Activated T-cell treated with anti-CD3 and anti-CD28 coated beads for 24 hours (primary cell): ENCODE measurements at regions not wholly inside any gene's neighbourhood (a gene's known extent, or its start where the extent isn't known, plus 50 kb on each side); places are given as distances from the start of the nearest gene placed in this dataset.
"Not testable (repeated sequence)": the region's sequence is repeated elsewhere in the genome, so short reads cannot be mapped to it uniquely, and the experiment has no call there.

Experiments
- DNase-seq: peaks from one replicate; pipeline ENCODE4 v3.0.0-alpha.2; 2020; ENCODE audit warnings: low read depth

DNA sequence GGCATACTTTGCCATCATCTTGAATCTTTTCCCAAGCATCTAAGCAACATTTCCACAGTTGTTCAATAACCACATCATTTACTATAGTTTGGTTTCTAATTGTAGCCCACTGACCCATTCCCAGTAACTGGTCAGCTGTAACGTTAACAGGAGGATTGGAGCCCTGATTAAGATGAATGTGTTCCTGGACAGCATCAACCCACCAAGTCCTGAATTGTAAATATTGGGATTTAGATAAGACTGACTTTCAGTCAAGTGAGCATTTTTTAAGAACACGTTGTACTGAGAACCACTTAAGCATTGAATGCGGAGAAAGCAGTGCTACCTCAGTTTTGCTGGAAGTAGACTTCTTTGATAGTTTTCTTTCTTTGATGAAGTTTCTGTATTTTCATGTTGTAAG, 53.3 kb upstream of the ARL4D start:
- DNase-seq: not testable (repeated sequence)

GRCh38 chr17:43344685-43345084, 54.1 kb upstream of the ARL4D start:
- DNase-seq: no peak

DNA sequence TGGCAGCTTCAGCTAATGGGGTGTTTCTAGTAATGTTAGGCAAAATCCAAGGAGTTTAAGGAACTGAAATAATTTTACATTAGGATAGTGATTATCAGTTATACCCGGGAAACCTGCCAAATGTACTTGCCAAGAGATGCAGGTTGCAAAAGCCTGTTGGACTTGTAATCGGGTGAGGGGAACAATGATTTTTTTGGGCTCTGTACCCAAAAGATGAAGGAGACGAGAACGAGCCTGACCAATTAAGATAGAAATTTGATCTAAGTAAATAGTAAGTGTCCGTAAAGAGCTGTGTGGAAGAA, 56.3 kb upstream of the ARL4D start:
- no peak for DNase-seq

GRCh38 chr17:43341715-43342588, 56.8 kb upstream of the ARL4D start:
- peak; percentile 35 for DNase-seq

- peak; percentile 42 for DNase-seq
These were observed 59.8 kb upstream of the ARL4D start for GRCh38 chr17:43338886-43339516.

GRCh38 chr17:43337684-43338428, 60.9 kb upstream of the ARL4D start:
- DNase-seq: no peak

DNA sequence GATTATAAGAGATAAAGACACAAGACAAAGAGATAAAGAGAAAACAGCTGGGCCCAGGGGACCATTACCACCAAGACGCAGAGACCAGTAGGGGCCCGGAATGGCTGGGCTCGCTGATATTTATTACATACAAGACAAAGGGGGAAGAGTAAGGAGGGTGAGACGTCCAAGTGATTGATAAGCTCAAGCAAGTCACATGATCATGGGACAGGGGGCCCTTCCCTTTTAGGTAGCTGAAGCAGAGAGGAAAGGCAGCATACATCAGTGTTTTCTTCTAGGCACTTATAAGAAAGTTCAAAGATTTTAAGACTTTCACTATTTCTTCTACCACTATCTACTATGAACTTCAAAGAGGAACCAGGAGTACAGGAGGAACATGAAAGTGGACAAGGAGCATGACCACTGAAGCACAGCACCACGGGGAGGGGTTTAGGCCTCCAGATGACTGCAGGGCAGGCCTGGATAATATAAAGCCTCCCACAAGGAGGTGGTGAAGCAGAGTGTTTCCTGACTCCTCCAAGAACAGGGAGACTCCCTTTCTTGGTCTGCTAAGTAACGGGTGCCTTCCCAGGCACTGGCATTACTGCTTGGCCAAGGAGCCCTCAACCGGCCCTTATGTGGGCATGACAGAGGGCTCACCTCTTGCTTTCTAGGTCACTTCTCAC, 63.9 kb upstream of the ARL4D start:
- no peak for DNase-seq

- no peak for DNase-seq
These were observed 65.3 kb upstream of the ARL4D start for GRCh38 chr17:43333433-43333943.

DNA sequence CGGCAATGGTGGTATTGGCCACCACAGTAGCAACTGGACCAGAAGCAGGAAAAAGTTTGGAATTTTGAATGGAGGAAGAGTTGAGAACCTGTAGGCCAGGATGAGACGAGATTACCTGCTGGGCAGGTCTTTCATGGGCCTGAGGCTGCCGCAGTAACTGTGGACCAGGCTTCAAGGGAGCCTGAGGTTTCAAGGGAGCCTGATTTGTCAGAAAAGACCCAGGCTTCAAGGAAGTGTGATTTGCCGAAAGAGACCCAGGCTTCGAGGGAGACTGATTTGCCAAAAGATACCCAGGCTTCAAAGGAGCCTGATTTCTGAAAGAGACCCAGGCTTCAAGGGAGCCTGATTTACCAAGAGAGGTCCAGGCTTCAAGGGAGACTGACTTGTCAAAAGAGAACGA, 66.6 kb upstream of the ARL4D start:
- no peak for DNase-seq

DNA sequence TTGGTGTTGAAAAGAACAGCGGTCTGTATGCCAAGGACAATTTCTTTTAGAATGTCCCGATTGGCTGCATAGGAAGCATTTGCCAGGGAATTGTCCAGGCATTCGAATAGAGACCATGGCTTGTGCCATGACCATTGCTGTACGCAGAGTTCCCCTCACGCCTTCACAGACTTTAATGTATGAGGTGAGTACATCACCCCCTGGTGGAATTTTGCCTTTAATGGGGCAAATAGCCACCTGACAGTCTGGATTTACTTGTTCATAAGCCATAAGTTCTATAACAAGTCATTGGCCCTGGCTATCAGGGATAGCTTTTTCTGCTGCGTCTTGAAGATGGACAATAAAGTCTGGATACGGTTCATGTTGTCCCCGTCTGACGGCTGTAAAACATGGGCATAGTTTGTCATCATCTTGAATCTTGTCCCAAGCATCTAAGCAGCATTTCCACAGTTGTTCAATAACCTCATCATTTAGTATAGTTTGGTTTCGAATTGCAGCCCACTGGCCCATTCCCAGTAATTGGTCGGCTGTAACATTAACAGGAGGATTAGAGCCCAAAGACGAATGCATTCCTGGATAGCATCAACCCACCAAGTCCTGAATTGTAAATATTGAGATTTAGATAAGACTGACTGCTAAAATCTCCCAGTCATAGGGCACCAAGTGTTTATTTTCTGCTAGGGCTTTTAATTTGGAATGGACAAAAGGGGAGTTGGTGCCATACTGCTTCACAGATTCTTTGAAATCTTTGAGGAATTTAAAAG, 67.7 kb upstream of the ARL4D start:
- DNase-seq: no peak

GRCh38 chr17:43329183-43329582, 69.6 kb upstream of the ARL4D start:
- no peak for DNase-seq

DNA sequence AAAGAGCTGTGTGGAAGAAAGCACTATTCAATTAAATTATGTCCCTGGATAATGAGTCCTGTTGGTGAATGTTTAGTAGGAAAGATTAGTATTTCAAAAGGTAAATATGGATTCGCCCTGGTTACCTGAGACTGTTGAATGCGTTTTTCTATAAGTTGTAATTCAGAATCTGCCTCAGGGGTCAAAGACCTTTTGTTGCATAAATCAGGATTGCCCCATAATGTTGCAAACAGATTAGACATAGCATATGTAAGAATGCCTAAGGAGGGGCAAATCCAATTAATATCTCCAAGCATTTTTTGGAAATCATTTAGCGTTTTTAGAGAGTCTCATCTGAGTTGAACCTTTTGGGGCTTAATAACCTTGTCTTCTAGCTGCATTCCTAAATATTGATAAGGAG, 70.1 kb upstream of the ARL4D start:
- no peak for DNase-seq

- DNase-seq: no peak
These were observed 70.9 kb upstream of the ARL4D start for GRCh38 chr17:43327834-43328420.

DNA sequence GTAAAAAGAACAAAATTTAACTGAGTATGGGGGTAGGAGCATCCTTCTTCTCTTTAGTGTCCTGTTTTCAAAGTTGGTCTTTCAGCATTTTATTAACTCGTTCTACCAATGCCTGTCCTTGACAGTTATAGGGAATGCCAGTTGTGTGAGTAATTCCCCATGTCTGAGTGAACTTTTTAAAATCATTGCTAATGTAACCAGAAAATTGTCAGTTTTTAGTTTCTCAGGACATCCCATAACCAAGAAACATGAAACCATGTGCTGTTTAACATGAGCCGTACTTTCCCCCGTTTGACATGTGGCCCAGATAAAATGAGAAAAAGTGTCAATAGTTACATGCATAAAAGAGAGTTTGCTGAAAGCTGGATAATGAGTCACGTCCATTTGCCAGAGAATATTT, 71.4 kb upstream of the ARL4D start:
- DNase-seq: no peak

DNA sequence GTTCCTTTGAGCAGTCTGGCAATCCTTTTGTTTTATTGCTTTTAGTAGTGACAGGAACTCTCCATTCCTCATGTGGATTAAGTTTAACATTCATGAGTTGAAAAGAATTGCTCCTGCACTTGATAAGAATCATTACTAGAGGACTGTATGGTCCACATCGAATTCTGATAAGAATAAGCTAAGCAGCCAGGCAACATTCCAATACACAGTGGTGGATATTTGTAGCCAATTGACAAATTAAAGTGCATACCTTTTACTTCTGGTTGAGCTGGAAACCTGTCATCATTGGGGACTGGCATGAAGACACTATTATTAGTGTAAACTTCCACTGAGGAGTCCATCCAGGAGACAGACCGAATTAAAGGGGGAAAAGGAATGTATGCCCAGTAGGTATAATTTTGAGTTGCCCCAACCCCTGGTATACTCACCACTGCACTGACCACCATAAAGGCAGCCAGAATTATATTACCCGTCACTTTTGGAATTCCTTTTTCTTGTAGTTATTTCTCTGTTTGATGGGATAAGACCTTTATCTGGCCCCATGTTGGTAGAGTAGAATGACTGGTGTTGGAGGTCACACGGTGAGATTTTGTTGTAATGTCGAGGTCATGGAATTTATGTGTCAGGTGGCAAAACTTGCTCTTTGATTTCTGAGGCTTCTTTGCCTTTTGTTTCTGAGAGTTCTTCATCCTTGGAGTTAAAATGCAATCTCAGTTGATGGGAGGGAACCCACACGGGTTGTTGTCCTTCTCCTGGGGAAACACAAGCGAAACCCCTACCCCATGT, 72.1 kb upstream of the ARL4D start:
- DNase-seq: no peak

DNA sequence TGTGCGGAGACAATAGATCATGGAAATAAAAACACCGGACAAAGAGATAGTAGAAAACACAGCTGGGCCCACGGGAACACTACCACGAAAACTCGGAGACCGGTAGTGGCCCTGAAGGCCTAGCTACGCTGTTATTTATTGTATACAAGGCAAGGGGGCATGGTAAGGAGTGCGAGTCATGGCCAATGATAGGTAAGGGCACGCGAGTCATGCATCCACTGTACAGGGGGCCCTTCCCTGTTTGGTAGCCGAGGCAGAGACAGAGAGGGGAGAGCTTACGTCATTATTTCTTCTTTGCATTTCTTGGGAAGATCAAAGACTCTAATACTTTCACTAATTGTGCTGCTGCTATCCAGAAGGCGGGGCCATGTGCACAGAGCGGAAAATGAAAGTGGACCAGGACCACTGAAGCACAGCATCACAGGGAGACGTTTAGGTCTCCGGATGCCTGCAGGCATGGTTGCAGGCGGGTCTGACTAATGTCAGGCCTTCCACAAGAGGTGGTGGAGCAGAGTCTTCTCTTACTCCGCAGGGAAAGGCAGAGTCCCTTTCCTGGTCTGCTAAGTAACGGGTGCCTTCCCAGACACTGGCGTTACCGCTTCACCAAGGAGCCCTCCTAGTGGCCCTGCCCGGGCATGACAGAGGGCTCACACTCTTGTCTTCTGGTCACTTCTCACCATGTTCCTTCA, 74.4 kb upstream of the ARL4D start:
- no peak for DNase-seq

DNA sequence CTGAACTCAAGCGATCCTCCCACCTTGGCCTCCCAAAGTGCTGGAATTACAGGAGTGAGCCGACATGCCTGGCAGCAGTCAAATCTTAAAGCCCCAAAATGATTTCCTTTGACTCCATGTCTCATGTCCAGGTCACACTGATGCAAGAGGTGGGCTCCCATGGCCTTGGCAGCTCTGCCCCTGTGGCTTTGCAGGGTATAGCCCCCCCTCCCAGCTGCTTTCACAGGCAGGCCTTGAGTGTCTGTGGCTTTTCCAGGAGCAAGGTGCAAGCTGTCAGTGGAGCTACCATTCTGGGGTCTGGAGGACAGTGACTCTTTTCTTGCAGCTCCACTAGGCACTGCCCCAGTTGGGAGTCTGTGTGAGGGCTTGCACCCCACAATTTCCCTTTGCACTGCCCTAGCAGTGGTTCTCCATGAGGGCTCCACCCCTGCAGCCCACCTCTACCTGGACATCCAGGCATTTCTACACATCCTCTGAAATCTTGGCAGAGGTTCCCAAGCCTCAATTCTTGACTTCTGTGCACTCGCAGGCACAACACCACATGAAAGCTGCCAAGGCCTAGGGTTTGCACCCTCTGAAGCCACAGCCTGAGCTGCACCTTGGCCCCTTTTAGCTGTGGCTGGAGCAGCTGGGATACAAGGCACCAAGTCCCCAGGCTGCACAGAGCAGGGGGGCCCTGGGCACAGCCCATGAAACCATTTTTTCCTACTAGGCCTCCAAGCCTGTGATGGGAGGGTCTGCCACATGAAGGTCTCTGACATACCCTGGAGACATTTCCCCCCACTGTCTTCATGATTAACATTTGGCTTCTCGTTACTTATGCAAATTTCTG, 79.3 kb upstream of the ARL4D start:
- no peak for DNase-seq

- DNase-seq: no peak
These were observed 82.2 kb upstream of the ARL4D start for GRCh38 chr17:43316522-43317142.
